HG02884 (cell line): ENCODE measurements at regions not wholly inside any gene's neighbourhood (a gene's known extent, or its start where the extent isn't known, plus 50 kb on each side); places are given as distances from the start of the nearest gene placed in this dataset.
"Not testable (repeated sequence)": the region's sequence is repeated elsewhere in the genome, so short reads cannot be mapped to it uniquely, and the experiment has no call there.

Source experiments
- ATAC-seq: cut with Tn5 transposase; IDR thresholded peaks from one replicate; pipeline ENCODE4 v1.9.1; 2021; ENCODE audit warnings: mild to moderate bottlenecking, moderate library complexity; ENCODE audit not compliant: unreplicated experiment

- ATAC-seq = no peak
Measured at GRCh38 chr7:37598824-37599223, 84.7 kb upstream of the GPR141 start.

GRCh38 chr7:37601321-37601720 lies 82.2 kb upstream of the GPR141 start:
- ATAC-seq = no peak

GRCh38 chr7:37604078-37604477 lies 79.5 kb upstream of the GPR141 start:
- ATAC-seq = no peak

- ATAC-seq = not testable (repeated sequence)
Measured at GRCh38 chr7:37617406-37617805, 66.2 kb upstream of the GPR141 start.

GRCh38 chr7:37633048-37633447 lies 50.5 kb upstream of the GPR141 start:
- no peak for ATAC-seq
